SK-N-SH treated with all-trans-retinoic acid at 6 μM for 48 hours (cell line): ENCODE measurements at regions not wholly inside any gene's neighbourhood (a gene's known extent, or its start where the extent isn't known, plus 50 kb on each side); places are given as distances from the start of the nearest gene placed in this dataset.

ENCODE experiments used
- ATAC-seq: fragments of 200-7000 bp; cut with Tn5 transposase; 3 replicates; pipeline ENCODE4 v1.9.1; 2020; ENCODE audit warnings: mild to moderate bottlenecking, moderate library complexity
- ARNTL ChIP-seq: fragments of 450-650 bp; formaldehyde crosslinking; IDR thresholded peaks from 2 replicates; pipeline ENCODE4 v1.5.0; 2020; ENCODE audit warnings: low read depth, mild to moderate bottlenecking, moderate library complexity, borderline replicate concordance
- BACH2 ChIP-seq: fragments of 250-450 bp; sonication (Bioruptor Pico); IDR thresholded peaks from 2 replicates; pipeline ENCODE4 v1.9.0; 2021; ENCODE audit warnings: mild to moderate bottlenecking, borderline replicate concordance
- CREB5 ChIP-seq: fragments of 250-450 bp; sonication (Bioruptor Pico); IDR thresholded peaks from 2 replicates; pipeline ENCODE4 v1.5.1; 2020; ENCODE audit warnings: low read depth, mild to moderate bottlenecking, moderate library complexity
- CSDC2 ChIP-seq: fragments of 250-450 bp; sonication (Bioruptor Pico); IDR thresholded peaks from 2 replicates; pipeline ENCODE4 v1.5.0; 2020; ENCODE audit warnings: mild to moderate bottlenecking, moderate library complexity
- CSRNP3 ChIP-seq: fragments of 250-450 bp; sonication (Bioruptor Pico); IDR thresholded peaks from 2 replicates; pipeline ENCODE4 v1.5.1; 2021; ENCODE audit warnings: mild to moderate bottlenecking, moderate library complexity
- ESRRG ChIP-seq: fragments of 250-450 bp; sonication (Bioruptor Pico); IDR thresholded peaks from 2 replicates; pipeline ENCODE4 v1.6.1; 2021; ENCODE audit warnings: mild to moderate bottlenecking
- GLIS3 ChIP-seq: fragments of 250-450 bp; sonication (Bioruptor Pico); IDR thresholded peaks from 2 replicates; pipeline ENCODE4 v1.5.0; 2020; ENCODE audit warnings: mild to moderate bottlenecking, moderate library complexity
- ISL1 ChIP-seq: fragments of 250-450 bp; sonication (Bioruptor Pico); IDR thresholded peaks from 2 replicates; pipeline ENCODE4 v2.1.2; 2022; ENCODE audit warnings: mild to moderate bottlenecking, moderate library complexity
- OSR1 ChIP-seq: fragments of 250-450 bp; sonication (Bioruptor Pico); IDR thresholded peaks from 2 replicates; pipeline ENCODE4 v1.8.0; 2022; ENCODE audit warnings: moderate library complexity, mild to moderate bottlenecking, inconsistent platforms
- PATZ1 ChIP-seq: fragments of 250-450 bp; sonication (Bioruptor Pico); IDR thresholded peaks from 2 replicates; pipeline ENCODE4 v1.8.0; 2020; ENCODE audit warnings: mild to moderate bottlenecking, moderate library complexity, borderline replicate concordance
- POU6F1 ChIP-seq: fragments of 250-450 bp; sonication (Bioruptor Pico); IDR thresholded peaks from 2 replicates; pipeline ENCODE4 v1.8.0; 2021; ENCODE audit warnings: low read depth, mild to moderate bottlenecking, moderate library complexity, borderline replicate concordance
- PPARA ChIP-seq: fragments of 250-450 bp; sonication (Bioruptor Pico); IDR thresholded peaks from 2 replicates; pipeline ENCODE4 v1.5.0; 2020; ENCODE audit warnings: mild to moderate bottlenecking, borderline replicate concordance
- RARB ChIP-seq: fragments of 250-450 bp; sonication (Bioruptor Pico); IDR thresholded peaks from 2 replicates; pipeline ENCODE4 v1.8.0; 2021; ENCODE audit warnings: mild to moderate bottlenecking, moderate library complexity
- SNAI2 ChIP-seq: fragments of 250-450 bp; sonication (Bioruptor Pico); IDR thresholded peaks from 2 replicates; pipeline ENCODE4 v1.5.0; 2020; ENCODE audit warnings: mild to moderate bottlenecking, moderate library complexity
- TCF4 ChIP-seq: fragments of 250-450 bp; sonication (Bioruptor Pico); IDR thresholded peaks from 2 replicates; pipeline ENCODE4 v1.8.0; 2021; ENCODE audit warnings: mild to moderate bottlenecking, moderate library complexity, borderline replicate concordance
- TOX ChIP-seq: fragments of 250-450 bp; sonication (Bioruptor Pico); IDR thresholded peaks from 2 replicates; pipeline ENCODE4 v1.8.0; 2021; ENCODE audit warnings: mild to moderate bottlenecking, moderate library complexity, borderline replicate concordance
- TSHZ2 ChIP-seq: fragments of 250-450 bp; sonication (Bioruptor Pico); IDR thresholded peaks from 2 replicates; pipeline ENCODE4 v1.5.0; 2020; ENCODE audit warnings: mild to moderate bottlenecking, moderate library complexity
- ZFP3 ChIP-seq: fragments of 250-450 bp; sonication (Bioruptor Pico); IDR thresholded peaks from 2 replicates; pipeline ENCODE4 v1.5.0; 2020; ENCODE audit warnings: mild to moderate bottlenecking, moderate library complexity
- ZFP30 ChIP-seq: fragments of 450-650 bp; formaldehyde crosslinking; IDR thresholded peaks from 2 replicates; pipeline ENCODE4 v1.5.0; 2022; ENCODE audit warnings: mild to moderate bottlenecking, moderate library complexity
- ZNF565 ChIP-seq: fragments of 450-650 bp; formaldehyde crosslinking; conservative IDR thresholded peaks from 2 replicates; pipeline ENCODE4 v1.5.0; 2020; ENCODE audit warnings: low read depth, mild to moderate bottlenecking, moderate library complexity
- ZNF70 ChIP-seq: fragments of 450-650 bp; formaldehyde crosslinking; IDR thresholded peaks from 2 replicates; pipeline ENCODE4 v1.5.0; 2020; ENCODE audit warnings: mild to moderate bottlenecking, moderate library complexity
- ZNF8 ChIP-seq: fragments of 450-650 bp; formaldehyde crosslinking; IDR thresholded peaks from 2 replicates; pipeline ENCODE4 v1.5.0; 2020; ENCODE audit warnings: mild to moderate bottlenecking, moderate library complexity

GRCh38 chr15:36080759-36081158 is 498.7 kb upstream of the CDIN1 start:
- TF ChIP-seq SNAI2 (CRISPR knock-in tag) (no peak), TCF4 (CRISPR knock-in tag) (no peak), ISL1 (CRISPR knock-in tag) (no peak), ZNF70 (CRISPR knock-in tag) (no peak), ZNF565 (CRISPR knock-in tag) (no peak), RARB (no peak), CSDC2 (no peak), CREB5 (CRISPR knock-in tag) (no peak), POU6F1 (no peak), TOX (CRISPR knock-in tag) (no peak), CSRNP3 (CRISPR knock-in tag) (no peak), OSR1 (CRISPR knock-in tag) (no peak), ZFP3 (no peak), PPARA (CRISPR knock-in tag) (no peak), PATZ1 (CRISPR knock-in tag) (no peak), ZFP30 (no peak)
- no peak for ATAC-seq

GRCh38 chr15:36090286-36090946 is 489.0 kb upstream of the CDIN1 start:
- no peak for ATAC-seq

More at GRCh38 chr15:36090286-36090946, 489.0 kb upstream of the CDIN1 start:
- TF ChIP-seq CREB5 (CRISPR knock-in tag) = no peak
- TF ChIP-seq PATZ1 (CRISPR knock-in tag) = no peak
- TF ChIP-seq SNAI2 (CRISPR knock-in tag) = no peak
- TF ChIP-seq TSHZ2 (CRISPR knock-in tag) = no peak
- no peak for TF ChIP-seq GLIS3 (CRISPR knock-in tag)
- no peak for TF ChIP-seq ZNF70 (CRISPR knock-in tag)
- TF ChIP-seq ARNTL = no peak
- no peak for TF ChIP-seq TOX (CRISPR knock-in tag)
- no peak for TF ChIP-seq ESRRG
- no peak for TF ChIP-seq ISL1 (CRISPR knock-in tag)
- no peak for TF ChIP-seq RARB
- TF ChIP-seq BACH2 (CRISPR knock-in tag) = no peak
- TF ChIP-seq ZFP30 = no peak
- TF ChIP-seq CSRNP3 (CRISPR knock-in tag) = no peak
- TF ChIP-seq ZNF8 (CRISPR knock-in tag) = no peak
- no peak for TF ChIP-seq CSDC2
